SK-N-SH treated with all-trans-retinoic acid at 6 μM for 48 hours (cell line): ENCODE measurements at regions not wholly inside any gene's neighbourhood (a gene's known extent, or its start where the extent isn't known, plus 50 kb on each side); places are given as distances from the start of the nearest gene placed in this dataset.

Experiments
- ATAC-seq: fragments of 200-7000 bp; cut with Tn5 transposase; 3 replicates; pipeline ENCODE4 v1.9.1; 2020; ENCODE audit warnings: mild to moderate bottlenecking, moderate library complexity
- BACH2 ChIP-seq: fragments of 250-450 bp; sonication (Bioruptor Pico); IDR thresholded peaks from 2 replicates; pipeline ENCODE4 v1.9.0; 2021; ENCODE audit warnings: mild to moderate bottlenecking, borderline replicate concordance
- CREB5 ChIP-seq: fragments of 250-450 bp; sonication (Bioruptor Pico); IDR thresholded peaks from 2 replicates; pipeline ENCODE4 v1.5.1; 2020; ENCODE audit warnings: low read depth, mild to moderate bottlenecking, moderate library complexity
- ESRRG ChIP-seq: fragments of 250-450 bp; sonication (Bioruptor Pico); IDR thresholded peaks from 2 replicates; pipeline ENCODE4 v1.6.1; 2021; ENCODE audit warnings: mild to moderate bottlenecking
- GLIS3 ChIP-seq: fragments of 250-450 bp; sonication (Bioruptor Pico); IDR thresholded peaks from 2 replicates; pipeline ENCODE4 v1.5.0; 2020; ENCODE audit warnings: mild to moderate bottlenecking, moderate library complexity
- ISL1 ChIP-seq: fragments of 250-450 bp; sonication (Bioruptor Pico); IDR thresholded peaks from 2 replicates; pipeline ENCODE4 v2.1.2; 2022; ENCODE audit warnings: mild to moderate bottlenecking, moderate library complexity
- OSR1 ChIP-seq: fragments of 250-450 bp; sonication (Bioruptor Pico); IDR thresholded peaks from 2 replicates; pipeline ENCODE4 v1.8.0; 2022; ENCODE audit warnings: moderate library complexity, mild to moderate bottlenecking, inconsistent platforms
- PATZ1 ChIP-seq: fragments of 250-450 bp; sonication (Bioruptor Pico); IDR thresholded peaks from 2 replicates; pipeline ENCODE4 v1.8.0; 2020; ENCODE audit warnings: mild to moderate bottlenecking, moderate library complexity, borderline replicate concordance
- POU6F1 ChIP-seq: fragments of 250-450 bp; sonication (Bioruptor Pico); IDR thresholded peaks from 2 replicates; pipeline ENCODE4 v1.8.0; 2021; ENCODE audit warnings: low read depth, mild to moderate bottlenecking, moderate library complexity, borderline replicate concordance
- PPARA ChIP-seq: fragments of 250-450 bp; sonication (Bioruptor Pico); IDR thresholded peaks from 2 replicates; pipeline ENCODE4 v1.5.0; 2020; ENCODE audit warnings: mild to moderate bottlenecking, borderline replicate concordance
- SNAI2 ChIP-seq: fragments of 250-450 bp; sonication (Bioruptor Pico); IDR thresholded peaks from 2 replicates; pipeline ENCODE4 v1.5.0; 2020; ENCODE audit warnings: mild to moderate bottlenecking, moderate library complexity
- TCF4 ChIP-seq: fragments of 250-450 bp; sonication (Bioruptor Pico); IDR thresholded peaks from 2 replicates; pipeline ENCODE4 v1.8.0; 2021; ENCODE audit warnings: mild to moderate bottlenecking, moderate library complexity, borderline replicate concordance
- TOX ChIP-seq: fragments of 250-450 bp; sonication (Bioruptor Pico); IDR thresholded peaks from 2 replicates; pipeline ENCODE4 v1.8.0; 2021; ENCODE audit warnings: mild to moderate bottlenecking, moderate library complexity, borderline replicate concordance
- TSHZ2 ChIP-seq: fragments of 250-450 bp; sonication (Bioruptor Pico); IDR thresholded peaks from 2 replicates; pipeline ENCODE4 v1.5.0; 2020; ENCODE audit warnings: mild to moderate bottlenecking, moderate library complexity
- ZC3H10 ChIP-seq: fragments of 250-450 bp; sonication (Bioruptor Pico); IDR thresholded peaks from 2 replicates; pipeline ENCODE4 v1.5.1; 2021; ENCODE audit warnings: mild to moderate bottlenecking, moderate library complexity
- ZFP3 ChIP-seq: fragments of 250-450 bp; sonication (Bioruptor Pico); IDR thresholded peaks from 2 replicates; pipeline ENCODE4 v1.5.0; 2020; ENCODE audit warnings: mild to moderate bottlenecking, moderate library complexity
- ZFP30 ChIP-seq: fragments of 450-650 bp; formaldehyde crosslinking; IDR thresholded peaks from 2 replicates; pipeline ENCODE4 v1.5.0; 2022; ENCODE audit warnings: mild to moderate bottlenecking, moderate library complexity
- ZNF565 ChIP-seq: fragments of 450-650 bp; formaldehyde crosslinking; conservative IDR thresholded peaks from 2 replicates; pipeline ENCODE4 v1.5.0; 2020; ENCODE audit warnings: low read depth, mild to moderate bottlenecking, moderate library complexity
- ZNF70 ChIP-seq: fragments of 450-650 bp; formaldehyde crosslinking; IDR thresholded peaks from 2 replicates; pipeline ENCODE4 v1.5.0; 2020; ENCODE audit warnings: mild to moderate bottlenecking, moderate library complexity
- ZNF8 ChIP-seq: fragments of 450-650 bp; formaldehyde crosslinking; IDR thresholded peaks from 2 replicates; pipeline ENCODE4 v1.5.0; 2020; ENCODE audit warnings: mild to moderate bottlenecking, moderate library complexity

- TF ChIP-seq PPARA (CRISPR knock-in tag): no peak
- no peak for TF ChIP-seq CREB5 (CRISPR knock-in tag)
- TF ChIP-seq, all 23 proteins: peak for 0
Measured at GRCh38 chr17:71171270-71171669, 949.5 kb upstream of the SOX9 start (continued).

- no peak for ATAC-seq
- no peak for TF ChIP-seq TOX (CRISPR knock-in tag)
- no peak for TF ChIP-seq ZFP3 (CRISPR knock-in tag)
- no peak for TF ChIP-seq BACH2
- no peak for TF ChIP-seq ZNF8 (CRISPR knock-in tag)
- no peak for TF ChIP-seq SNAI2 (CRISPR knock-in tag)
- no peak for TF ChIP-seq ZNF70 (CRISPR knock-in tag)
- TF ChIP-seq, all 23 proteins: peak for 0
Measured at GRCh38 chr17:71173991-71174390, 946.8 kb upstream of the SOX9 start.

GRCh38 chr17:71176331-71176730 is 944.5 kb upstream of the SOX9 start:
- peak; percentile 71 for ATAC-seq
- no peak for TF ChIP-seq PPARA (CRISPR knock-in tag)
- no peak for TF ChIP-seq TOX (CRISPR knock-in tag)
- peak; percentile 76; the same call in 1 of the 2 replicates for TF ChIP-seq ZFP3 (CRISPR knock-in tag)
- no peak for TF ChIP-seq OSR1 (CRISPR knock-in tag)
- TF ChIP-seq PATZ1 (CRISPR knock-in tag): no peak
- no peak for TF ChIP-seq ZFP30 (CRISPR knock-in tag)
- 0 out of 2 replicates have a peak, but pooled peaks have one; percentile 7 for TF ChIP-seq SNAI2 (CRISPR knock-in tag)
- TF ChIP-seq ZC3H10 (CRISPR knock-in tag): 0 out of 2 replicates have a peak, but pooled peaks have one; percentile 30
- TF ChIP-seq TCF4 (CRISPR knock-in tag): peak; percentile 67; the same call in 1 of the 2 replicates
- TF ChIP-seq ESRRG (CRISPR knock-in tag): no peak
- TF ChIP-seq ISL1 (CRISPR knock-in tag): peak; percentile 59
- TF ChIP-seq CREB5 (CRISPR knock-in tag): no peak
- TF ChIP-seq ZNF565 (CRISPR knock-in tag): no peak

- no peak for ATAC-seq
- TF ChIP-seq GLIS3 (CRISPR knock-in tag) (no peak), TSHZ2 (CRISPR knock-in tag) (no peak), BACH2 (no peak), TOX (CRISPR knock-in tag) (no peak), PATZ1 (CRISPR knock-in tag) (no peak), ZNF565 (CRISPR knock-in tag) (no peak), ZC3H10 (CRISPR knock-in tag) (no peak), OSR1 (CRISPR knock-in tag) (no peak), POU6F1 (CRISPR knock-in tag) (no peak), ISL1 (CRISPR knock-in tag) (no peak)
- TF ChIP-seq, all 23 proteins: peak for 0
Measured at GRCh38 chr17:71176928-71177443, 943.8 kb upstream of the SOX9 start.
